MV-4-11 (cell line): ENCODE measurements at regions not wholly inside any gene's neighbourhood (a gene's known extent, or its start where the extent isn't known, plus 50 kb on each side); places are given as distances from the start of the nearest gene placed in this dataset.
A peak's percentile ranks its signal among the peaks of the same experiment; 100 is the strongest.
"Not testable (repeated sequence)": the region's sequence is repeated elsewhere in the genome, so short reads cannot be mapped to it uniquely, and the experiment has no call there.

Experiments
- DNase-seq: peaks from one replicate; lab custom pipeline; 2025; lab: John Stamatoyannopoulos, UW

DNA sequence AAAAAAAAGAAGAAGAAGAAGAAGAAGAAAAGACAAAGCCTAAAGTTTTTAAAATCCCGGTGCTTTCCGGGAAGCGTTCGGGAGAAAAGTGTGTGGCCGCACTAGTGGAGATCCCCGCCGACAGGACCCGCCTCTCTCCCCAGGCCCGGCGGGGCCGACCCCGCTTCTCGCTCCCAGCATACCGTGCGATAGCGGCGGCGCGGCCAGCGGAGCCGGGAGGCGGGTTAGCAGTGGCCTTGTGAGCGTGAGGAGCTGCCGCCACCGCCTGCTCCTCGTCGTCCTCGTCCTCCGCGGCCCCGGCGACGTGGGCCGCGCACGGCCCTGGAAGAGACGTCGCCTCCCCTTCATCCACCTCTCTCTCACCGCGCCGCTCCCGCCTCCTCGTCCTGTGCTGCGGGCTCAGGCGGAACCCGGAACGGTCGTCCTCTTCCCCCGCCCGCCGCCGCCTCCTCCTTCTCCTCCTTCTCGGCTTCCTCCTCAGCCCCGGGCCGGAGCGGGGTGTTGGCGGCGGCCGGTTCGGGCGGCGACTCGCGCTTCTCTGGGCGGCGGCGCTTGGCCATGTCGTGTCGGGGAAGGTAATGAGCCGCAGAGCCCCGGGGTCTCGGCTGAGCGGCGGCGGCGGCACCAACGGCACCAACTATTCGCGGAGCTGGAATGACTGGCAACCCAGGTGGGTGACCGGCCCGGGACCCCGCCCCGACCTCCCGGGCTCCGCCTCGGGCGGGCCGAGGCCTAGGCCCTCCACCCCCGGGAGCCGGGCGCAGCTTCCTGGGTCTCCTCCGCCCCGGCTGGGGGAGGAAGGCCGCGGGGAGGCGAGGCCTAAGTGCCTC, 62.6 kb upstream of the CDR2 start:
- peak; percentile 50 for DNase-seq

DNA sequence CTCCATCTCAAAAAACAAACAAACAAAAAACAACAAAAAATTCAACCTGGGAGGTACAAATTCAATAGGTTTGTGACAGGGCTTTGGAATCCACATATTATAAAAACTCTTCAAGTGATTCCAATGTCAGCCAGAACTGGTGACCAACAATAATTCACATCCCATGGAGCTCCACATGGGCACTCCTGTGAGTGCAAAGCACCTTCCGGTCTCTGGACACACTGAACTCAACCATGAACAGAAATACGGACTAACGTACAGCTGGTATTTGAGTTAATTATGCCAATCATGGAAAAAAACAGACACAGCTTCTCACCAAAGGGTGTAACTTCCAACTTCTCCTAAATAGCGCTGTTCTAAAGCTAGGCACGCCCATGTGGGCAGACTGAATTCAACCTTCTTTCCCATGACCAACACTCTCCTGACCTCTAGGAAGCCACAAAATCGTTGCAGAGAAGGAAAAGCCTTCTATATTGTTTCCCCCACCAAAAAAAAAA, 62.0 kb upstream of the CDR2 start:
- DNase-seq, result not testable (repeated sequence)

DNA sequence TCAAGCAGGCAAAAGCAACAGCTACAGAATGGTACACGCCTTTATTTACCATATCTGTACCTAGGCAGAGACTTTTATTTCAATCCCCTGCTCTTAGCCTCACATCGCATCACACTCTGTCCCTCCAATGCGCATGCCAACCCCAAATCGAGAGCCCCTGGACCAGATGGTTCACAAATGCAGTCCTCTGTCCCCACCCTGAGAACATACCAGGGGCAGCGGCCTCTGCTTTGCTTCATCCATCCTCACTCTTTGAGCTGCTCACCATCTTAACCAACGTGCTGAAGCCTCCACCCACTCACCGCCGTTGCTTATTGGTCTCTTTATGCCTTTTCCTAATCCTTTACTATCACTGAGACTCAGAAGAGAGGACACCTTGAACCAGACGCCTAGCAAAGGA, 56.9 kb upstream of the CDR2 start:
- DNase-seq, result not testable (repeated sequence)

DNA sequence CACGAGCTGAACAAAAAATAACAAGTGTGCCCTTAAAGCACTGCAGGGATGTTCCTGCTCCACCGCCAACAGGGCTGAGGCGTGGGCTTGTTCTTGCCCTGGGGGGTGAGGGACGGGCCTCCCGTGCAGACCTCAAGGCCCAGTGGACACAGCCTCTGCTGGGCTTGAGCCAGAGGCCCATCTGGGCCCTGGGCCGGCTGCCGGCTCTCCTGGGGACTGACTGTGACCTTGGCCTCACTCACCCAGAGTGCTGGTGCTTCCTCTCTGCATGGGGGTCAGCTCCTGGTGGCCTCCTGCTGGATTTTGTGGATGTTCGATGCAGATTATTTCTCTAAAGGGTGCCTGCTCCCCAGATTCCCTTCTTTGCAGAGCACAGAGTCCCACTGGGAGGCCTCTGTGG, 54.2 kb upstream of the CDR2 start:
- DNase-seq, result no peak

DNA sequence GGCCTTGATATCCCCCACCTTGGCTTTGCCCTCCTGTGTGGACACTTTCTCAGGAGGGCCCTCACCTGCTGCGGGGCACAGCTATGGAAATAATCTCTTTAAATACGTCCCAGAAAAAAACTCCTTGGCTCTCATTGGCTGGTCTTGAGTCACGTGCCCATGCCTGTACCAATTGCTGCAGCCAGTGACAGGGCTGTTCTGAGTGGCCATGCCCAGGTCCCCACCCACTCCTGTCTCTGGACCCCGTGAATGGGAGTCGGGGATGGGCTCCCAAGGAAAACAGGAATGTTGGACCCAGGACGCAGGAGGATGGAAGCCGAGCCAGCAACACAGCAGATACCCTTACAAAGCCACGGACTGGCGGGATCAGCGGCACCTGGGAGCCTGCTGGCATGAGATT, 53.1 kb upstream of the CDR2 start:
- no peak for DNase-seq

DNA sequence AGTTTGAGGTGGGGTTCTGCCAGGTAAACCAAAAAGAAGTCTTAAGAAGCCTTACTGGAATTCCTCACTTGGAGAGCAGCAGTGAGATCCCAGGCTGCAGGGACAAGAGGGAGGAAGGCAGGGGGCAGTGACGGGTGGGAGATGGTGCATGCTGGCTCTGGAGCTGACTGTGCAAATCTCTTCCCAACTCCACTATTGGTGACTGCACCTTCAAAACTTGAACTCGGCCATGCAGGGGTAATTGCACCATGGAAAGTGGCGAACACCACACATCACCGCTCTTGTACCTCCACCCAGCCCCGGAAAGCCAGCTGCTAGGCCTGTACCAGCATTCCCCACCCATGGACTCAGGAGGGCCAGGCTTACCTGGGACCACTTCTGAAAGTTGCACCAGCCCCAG, 51.4 kb upstream of the CDR2 start:
- DNase-seq, result no peak

DNA sequence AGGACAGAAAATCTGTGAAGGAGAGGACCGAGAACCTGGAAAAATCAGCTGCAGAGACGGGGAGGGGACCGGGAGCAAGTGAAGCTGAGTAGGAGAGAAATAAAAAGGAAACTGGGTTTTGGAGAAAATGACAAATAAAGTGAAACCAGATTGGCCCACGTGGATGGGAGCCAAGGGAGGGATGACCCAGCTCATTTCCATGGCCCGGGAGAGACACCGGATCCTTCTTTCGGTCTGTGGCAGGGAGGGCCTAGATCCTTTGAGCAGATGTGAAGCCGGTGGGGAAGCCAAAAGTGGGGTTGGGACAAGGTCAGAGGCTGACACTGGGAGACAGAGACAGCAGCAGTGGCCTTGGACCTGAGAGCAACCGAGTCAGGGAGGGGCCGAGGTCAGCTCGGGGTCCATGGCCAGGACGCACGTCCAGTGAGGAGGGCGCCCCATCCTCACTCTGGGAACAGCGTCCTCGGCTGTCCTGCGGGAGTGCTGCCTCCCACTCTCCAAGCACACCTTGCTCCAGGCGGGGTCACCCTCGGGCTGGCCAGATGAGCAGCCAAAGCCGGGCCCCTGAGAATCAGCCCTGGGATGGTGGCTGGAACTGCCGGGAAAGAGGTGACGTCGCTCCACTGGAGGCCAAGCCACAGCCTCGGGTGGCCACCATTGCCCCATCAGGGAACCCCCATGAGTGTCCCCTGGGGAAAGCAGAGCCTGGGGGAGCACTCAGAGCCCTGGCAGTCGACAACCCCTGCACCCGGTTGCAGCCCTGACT, 50.8 kb upstream of the CDR2 start:
- no peak for DNase-seq

DNA sequence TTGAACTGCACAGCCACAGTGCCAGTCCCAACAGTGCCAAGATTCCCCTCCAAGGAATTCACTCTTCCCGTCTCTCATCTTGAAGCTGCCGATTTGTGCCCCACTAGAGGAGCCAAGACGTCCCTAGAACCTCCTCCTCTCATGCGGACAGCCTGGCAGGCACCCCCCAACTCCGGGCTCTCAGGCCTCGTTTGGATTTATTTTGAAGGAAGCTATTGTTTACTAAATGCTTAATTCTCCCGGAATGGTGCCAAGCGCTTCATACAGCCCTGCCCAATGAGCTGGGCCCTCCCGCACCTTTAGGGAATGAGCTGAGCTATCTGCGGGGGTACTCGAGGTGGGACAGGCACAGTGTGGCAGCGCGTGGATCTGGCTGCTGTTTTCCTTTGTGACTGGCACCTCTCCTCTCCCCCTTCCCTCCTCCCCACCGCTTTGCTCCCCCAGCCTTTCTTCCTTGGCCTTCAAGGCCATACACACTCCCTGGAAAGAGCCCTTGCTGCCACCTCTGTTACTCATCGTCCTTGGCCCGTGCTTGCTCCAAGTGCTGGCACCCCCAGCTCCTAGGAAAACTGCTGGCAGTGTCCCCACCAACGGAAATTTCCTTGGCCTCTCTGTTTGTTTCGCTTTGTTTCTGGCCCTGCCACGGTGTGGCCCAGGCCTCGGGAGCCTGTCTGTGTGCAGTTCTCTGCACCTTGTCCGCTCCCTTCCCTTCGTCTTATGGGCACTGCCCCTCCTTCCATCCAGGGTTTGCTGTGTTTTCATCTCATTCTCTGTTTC, 49.9 kb upstream of the CDR2 start:
- no peak for DNase-seq
